Endothelial cell of umbilical vein (primary cell): ENCODE measurements at regions not wholly inside any gene's neighbourhood (a gene's known extent, or its start where the extent isn't known, plus 50 kb on each side); places are given as distances from the start of the nearest gene placed in this dataset.

Source experiments
- BruUV-seq: library from RNA; stranded (reverse); fragments of 400-500 nt; replicated peaks from 2 replicates; lab custom pipeline; 2021; lab: Mats Ljungman, UMichigan
- CTCF ChIA-PET: fragments of 300-600, 350-600 bp; sonication (Branson Sonifier 250); formaldehyde crosslinking; loops from one replicate; lab custom pipeline; 2021; ENCODE audit warnings: antibody characterized with exemption, inconsistent platforms; lab: Charles Lee
- POLR2A ChIA-PET: fragments of 300-600, 350-600 bp; sonication (Branson Sonifier 250); formaldehyde crosslinking; loops from one replicate; lab custom pipeline; 2021; ENCODE audit warnings: antibody characterized with exemption, inconsistent platforms; lab: Charles Lee
- DNase-seq: peaks from one replicate; pipeline ENCODE4 v3.0.0-alpha.2; 2011; ENCODE audit warnings: low read depth, low spot score
- FAIRE-seq: peaks from 2 replicates; lab custom pipeline; 2011; peaks lifted over from hg19 to GRCh38; lab: Jason Lieb, UNC
- H2AFZ ChIP-seq: 2 replicates; pipeline ENCODE4 v1.6.0; 2012; ENCODE audit warnings: low read depth, low read length, control low read depth, inconsistent platforms
- H3K27ac ChIP-seq: 2 replicates; pipeline ENCODE4 v1.5.1; 2011; ENCODE audit warnings: low read depth, mild to moderate bottlenecking, control low read depth, low read length, moderate library complexity; ENCODE audit not compliant: insufficient read depth
- H3K27me3 ChIP-seq, 2 experiments: 2 replicates each; pipeline versions ENCODE4 v1.6.0 to v1.6.1; 2011; ENCODE audit warnings: low read length in 2 of 2, mixed read lengths in 1 of 2; ENCODE audit not compliant: control insufficient read depth in 2 of 2, insufficient read depth in 2 of 2
- H3K36me3 ChIP-seq, 2 experiments: 2 replicates in 1 of 2; 3 replicates in 1 of 2; pipeline ENCODE4 v1.5.1; 2011; ENCODE audit warnings: low read length in 2 of 2, mild to moderate bottlenecking in 1 of 2, moderate library complexity in 1 of 2; ENCODE audit not compliant: control insufficient read depth in 2 of 2, insufficient read depth in 2 of 2; ENCODE audit errors: extremely low read depth in 1 of 2
- H3K4me1 ChIP-seq: 3 replicates; pipeline ENCODE4 v1.5.1; 2011; ENCODE audit warnings: mild to moderate bottlenecking, low read length; ENCODE audit not compliant: control insufficient read depth, insufficient read depth; ENCODE audit errors: extremely low read depth
- H3K4me2 ChIP-seq: 2 replicates; pipeline ENCODE4 v1.6.1; 2011; ENCODE audit warnings: low read length, control low read depth, mixed read lengths; ENCODE audit not compliant: insufficient read depth
- H3K4me3 ChIP-seq, 3 experiments: fragments of 200-600 bp in 1 of 3; sonication (generic), shearing (Covaris generic) in 1 of 3; replicated peaks in 1 of 3; 2 replicates each; pipeline ENCODE4 v1.5.1; 2011 to 2016; ENCODE audit warnings: control low read depth in 3 of 3, low read length in 3 of 3, mild to moderate bottlenecking in 2 of 3, inconsistent platforms in 1 of 3, low read depth in 1 of 3, moderate library complexity in 1 of 3; ENCODE audit not compliant: insufficient read depth in 1 of 3
- H3K79me2 ChIP-seq: 2 replicates; pipeline ENCODE4 v1.6.0; 2012; ENCODE audit warnings: low read length, inconsistent platforms; ENCODE audit not compliant: control insufficient read depth, insufficient read depth
- H3K9ac ChIP-seq: replicated peaks from 2 replicates; pipeline ENCODE3; 2011; ENCODE audit warnings: low read length, control low read depth; ENCODE audit not compliant: insufficient read depth; ENCODE audit errors: extremely low read depth
- H3K9me1 ChIP-seq: replicated peaks from 3 replicates; pipeline ENCODE4 v1.6.0; 2011; ENCODE audit warnings: mild to moderate bottlenecking, low read length; ENCODE audit not compliant: control insufficient read depth, insufficient read depth; ENCODE audit errors: extremely low read depth
- H3K9me3 ChIP-seq: replicated peaks from 2 replicates; pipeline ENCODE4 v1.5.1; 2012; ENCODE audit warnings: low read length, inconsistent platforms; ENCODE audit not compliant: control insufficient read depth, insufficient read depth
- H4K20me1 ChIP-seq: replicated peaks from 2 replicates; pipeline ENCODE3; 2011; ENCODE audit warnings: mild to moderate bottlenecking, low read length; ENCODE audit not compliant: control insufficient read depth, insufficient read depth; ENCODE audit errors: extremely low read depth
- EZH2 ChIP-seq: IDR thresholded peaks from 2 replicates; pipeline ENCODE4 v1.6.1; 2012; ENCODE audit warnings: borderline replicate concordance, low read depth, mild to moderate bottlenecking, moderate library complexity, low read length, inconsistent platforms; ENCODE audit not compliant: severe bottlenecking
- FOS ChIP-seq: IDR thresholded peaks from 2 replicates; pipeline ENCODE4 v1.6.1; 2011; ENCODE audit warnings: mild to moderate bottlenecking, low read length, moderate library complexity, borderline replicate concordance; ENCODE audit not compliant: insufficient read depth
- GATA2 ChIP-seq: IDR thresholded peaks from 2 replicates; pipeline ENCODE4 v1.7.0; 2011; ENCODE audit warnings: low read depth, mild to moderate bottlenecking, moderate library complexity, mixed read lengths, low read length; ENCODE audit not compliant: insufficient read length, insufficient read depth
- JUN ChIP-seq: IDR thresholded peaks from 2 replicates; pipeline ENCODE4 v1.6.1; 2011; ENCODE audit warnings: borderline replicate concordance, low read depth; ENCODE audit not compliant: insufficient read length, insufficient read depth
- MAX ChIP-seq: IDR thresholded peaks from 2 replicates; pipeline ENCODE4 v1.6.1; 2011; ENCODE audit not compliant: insufficient read depth, insufficient read length
- MYC ChIP-seq: IDR thresholded peaks from one replicate; pipeline ENCODE4 v1.6.1; 2011; ENCODE audit warnings: mild to moderate bottlenecking, low read depth, low read length
- POLR2AphosphoS5 ChIP-seq: IDR thresholded peaks from 2 replicates; pipeline ENCODE4 v1.6.1; 2012; ENCODE audit warnings: low read depth, mild to moderate bottlenecking, control low read depth, low read length, moderate library complexity; ENCODE audit not compliant: insufficient read depth
- dilution Hi-C: fragments of 300-500 bp; cut with MboI; formaldehyde crosslinking; loops from one replicate; pipeline ENCODE4 v1.15.0; 2019; ENCODE audit warnings: low sequenced_read_pairs; ENCODE audit not compliant: extremely low pct_ligation_motif_present
- intact Hi-C: fragments of 100-400 bp; cut with micrococcal nuclease; formaldehyde crosslinking; loops from one replicate; pipeline ENCODE4 v1.10.0; 2022
- TF ChIP-seq, protein P1 (sequence below), 2 donors: IDR thresholded peaks; 1 replicate in 1 of 2; 2 replicates in 1 of 2; pipeline ENCODE4 v1.5.1; 2011; ENCODE audit warnings: low read length in 2 of 2, mild to moderate bottlenecking in 2 of 2, moderate library complexity in 2 of 2, control low read depth in 1 of 2, inconsistent platforms in 1 of 2, low read depth in 1 of 2; ENCODE audit not compliant: insufficient read depth in 1 of 2; ENCODE audit errors: extremely low read depth in 1 of 2

- CTCF ChIA-PET = no interaction called here
- no peak for TF ChIP-seq FOS
- TF ChIP-seq POLR2AphosphoS5 = no peak
- no peak for TF ChIP-seq MYC
- TF ChIP-seq, protein P1, sequence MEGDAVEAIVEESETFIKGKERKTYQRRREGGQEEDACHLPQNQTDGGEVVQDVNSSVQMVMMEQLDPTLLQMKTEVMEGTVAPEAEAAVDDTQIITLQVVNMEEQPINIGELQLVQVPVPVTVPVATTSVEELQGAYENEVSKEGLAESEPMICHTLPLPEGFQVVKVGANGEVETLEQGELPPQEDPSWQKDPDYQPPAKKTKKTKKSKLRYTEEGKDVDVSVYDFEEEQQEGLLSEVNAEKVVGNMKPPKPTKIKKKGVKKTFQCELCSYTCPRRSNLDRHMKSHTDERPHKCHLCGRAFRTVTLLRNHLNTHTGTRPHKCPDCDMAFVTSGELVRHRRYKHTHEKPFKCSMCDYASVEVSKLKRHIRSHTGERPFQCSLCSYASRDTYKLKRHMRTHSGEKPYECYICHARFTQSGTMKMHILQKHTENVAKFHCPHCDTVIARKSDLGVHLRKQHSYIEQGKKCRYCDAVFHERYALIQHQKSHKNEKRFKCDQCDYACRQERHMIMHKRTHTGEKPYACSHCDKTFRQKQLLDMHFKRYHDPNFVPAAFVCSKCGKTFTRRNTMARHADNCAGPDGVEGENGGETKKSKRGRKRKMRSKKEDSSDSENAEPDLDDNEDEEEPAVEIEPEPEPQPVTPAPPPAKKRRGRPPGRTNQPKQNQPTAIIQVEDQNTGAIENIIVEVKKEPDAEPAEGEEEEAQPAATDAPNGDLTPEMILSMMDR (IDR thresholded peaks at IDR 0.05; ENCODE audit: extremely low read depth in 1 of 2, insufficient read depth in 1 of 2, low read depth in 1 of 2, low read length in 2 of 2) = no peak
- TF ChIP-seq GATA2 = no peak
- no peak for TF ChIP-seq MAX
- TF ChIP-seq JUN = no peak
- no peak for TF ChIP-seq EZH2
- H3K27me3 ChIP-seq = no peaks in the 10 kb centered on the region
Observed at GRCh38 chr13:111923991-111924677, 142.8 kb upstream of the SOX1 start.

More at GRCh38 chr13:111923991-111924677, 142.8 kb upstream of the SOX1 start:
- H3K36me3 ChIP-seq = no peaks in the 10 kb centered on the region
- no peak for FAIRE-seq
- H3K9me3 ChIP-seq = peaks cover 4% of the 10 kb centered on the region
- dilution Hi-C loops = no loop called here
- H3K4me1 ChIP-seq = no peaks in the 10 kb centered on the region
- H3K4me3 ChIP-seq = no peak overlapping the region
- no peaks in the 10 kb centered on the region for H3K9me1 ChIP-seq
- no peak overlapping the region for H3K27ac ChIP-seq
- intact Hi-C loops = loop anchor here (10.0 kb wide), 1 partner anchor 309 kb away; no protein-coding TSS in a partner anchor
- no peak overlapping the region for H2AFZ ChIP-seq
- DNase-seq = no peak
- no peaks in the 10 kb centered on the region for H3K79me2 ChIP-seq
- H4K20me1 ChIP-seq = no peaks in the 10 kb centered on the region
- POLR2A ChIA-PET = no interaction called here
- no TSS peak for BruUV-seq
- H3K4me2 ChIP-seq = no peak overlapping the region
- H3K9ac ChIP-seq = no peak overlapping the region
